H1 (cell line): ENCODE measurements at regions not wholly inside any gene's neighbourhood (a gene's known extent, or its start where the extent isn't known, plus 50 kb on each side); places are given as distances from the start of the nearest gene placed in this dataset.

Source experiments
- TF ChIP-seq, protein P1 (sequence below): fragments of 300-600 bp; sonication (generic); IDR thresholded peaks from 2 replicates; pipeline ENCODE4 v1.7.1; 2012; ENCODE audit warnings: low read length, moderate library complexity, mild to moderate bottlenecking, inconsistent platforms; ENCODE audit not compliant: insufficient replicate concordance

GRCh38 chr14:37994846-37995372 lies 212.8 kb upstream of the SSTR1 start (continued):
- TF ChIP-seq, protein P1, sequence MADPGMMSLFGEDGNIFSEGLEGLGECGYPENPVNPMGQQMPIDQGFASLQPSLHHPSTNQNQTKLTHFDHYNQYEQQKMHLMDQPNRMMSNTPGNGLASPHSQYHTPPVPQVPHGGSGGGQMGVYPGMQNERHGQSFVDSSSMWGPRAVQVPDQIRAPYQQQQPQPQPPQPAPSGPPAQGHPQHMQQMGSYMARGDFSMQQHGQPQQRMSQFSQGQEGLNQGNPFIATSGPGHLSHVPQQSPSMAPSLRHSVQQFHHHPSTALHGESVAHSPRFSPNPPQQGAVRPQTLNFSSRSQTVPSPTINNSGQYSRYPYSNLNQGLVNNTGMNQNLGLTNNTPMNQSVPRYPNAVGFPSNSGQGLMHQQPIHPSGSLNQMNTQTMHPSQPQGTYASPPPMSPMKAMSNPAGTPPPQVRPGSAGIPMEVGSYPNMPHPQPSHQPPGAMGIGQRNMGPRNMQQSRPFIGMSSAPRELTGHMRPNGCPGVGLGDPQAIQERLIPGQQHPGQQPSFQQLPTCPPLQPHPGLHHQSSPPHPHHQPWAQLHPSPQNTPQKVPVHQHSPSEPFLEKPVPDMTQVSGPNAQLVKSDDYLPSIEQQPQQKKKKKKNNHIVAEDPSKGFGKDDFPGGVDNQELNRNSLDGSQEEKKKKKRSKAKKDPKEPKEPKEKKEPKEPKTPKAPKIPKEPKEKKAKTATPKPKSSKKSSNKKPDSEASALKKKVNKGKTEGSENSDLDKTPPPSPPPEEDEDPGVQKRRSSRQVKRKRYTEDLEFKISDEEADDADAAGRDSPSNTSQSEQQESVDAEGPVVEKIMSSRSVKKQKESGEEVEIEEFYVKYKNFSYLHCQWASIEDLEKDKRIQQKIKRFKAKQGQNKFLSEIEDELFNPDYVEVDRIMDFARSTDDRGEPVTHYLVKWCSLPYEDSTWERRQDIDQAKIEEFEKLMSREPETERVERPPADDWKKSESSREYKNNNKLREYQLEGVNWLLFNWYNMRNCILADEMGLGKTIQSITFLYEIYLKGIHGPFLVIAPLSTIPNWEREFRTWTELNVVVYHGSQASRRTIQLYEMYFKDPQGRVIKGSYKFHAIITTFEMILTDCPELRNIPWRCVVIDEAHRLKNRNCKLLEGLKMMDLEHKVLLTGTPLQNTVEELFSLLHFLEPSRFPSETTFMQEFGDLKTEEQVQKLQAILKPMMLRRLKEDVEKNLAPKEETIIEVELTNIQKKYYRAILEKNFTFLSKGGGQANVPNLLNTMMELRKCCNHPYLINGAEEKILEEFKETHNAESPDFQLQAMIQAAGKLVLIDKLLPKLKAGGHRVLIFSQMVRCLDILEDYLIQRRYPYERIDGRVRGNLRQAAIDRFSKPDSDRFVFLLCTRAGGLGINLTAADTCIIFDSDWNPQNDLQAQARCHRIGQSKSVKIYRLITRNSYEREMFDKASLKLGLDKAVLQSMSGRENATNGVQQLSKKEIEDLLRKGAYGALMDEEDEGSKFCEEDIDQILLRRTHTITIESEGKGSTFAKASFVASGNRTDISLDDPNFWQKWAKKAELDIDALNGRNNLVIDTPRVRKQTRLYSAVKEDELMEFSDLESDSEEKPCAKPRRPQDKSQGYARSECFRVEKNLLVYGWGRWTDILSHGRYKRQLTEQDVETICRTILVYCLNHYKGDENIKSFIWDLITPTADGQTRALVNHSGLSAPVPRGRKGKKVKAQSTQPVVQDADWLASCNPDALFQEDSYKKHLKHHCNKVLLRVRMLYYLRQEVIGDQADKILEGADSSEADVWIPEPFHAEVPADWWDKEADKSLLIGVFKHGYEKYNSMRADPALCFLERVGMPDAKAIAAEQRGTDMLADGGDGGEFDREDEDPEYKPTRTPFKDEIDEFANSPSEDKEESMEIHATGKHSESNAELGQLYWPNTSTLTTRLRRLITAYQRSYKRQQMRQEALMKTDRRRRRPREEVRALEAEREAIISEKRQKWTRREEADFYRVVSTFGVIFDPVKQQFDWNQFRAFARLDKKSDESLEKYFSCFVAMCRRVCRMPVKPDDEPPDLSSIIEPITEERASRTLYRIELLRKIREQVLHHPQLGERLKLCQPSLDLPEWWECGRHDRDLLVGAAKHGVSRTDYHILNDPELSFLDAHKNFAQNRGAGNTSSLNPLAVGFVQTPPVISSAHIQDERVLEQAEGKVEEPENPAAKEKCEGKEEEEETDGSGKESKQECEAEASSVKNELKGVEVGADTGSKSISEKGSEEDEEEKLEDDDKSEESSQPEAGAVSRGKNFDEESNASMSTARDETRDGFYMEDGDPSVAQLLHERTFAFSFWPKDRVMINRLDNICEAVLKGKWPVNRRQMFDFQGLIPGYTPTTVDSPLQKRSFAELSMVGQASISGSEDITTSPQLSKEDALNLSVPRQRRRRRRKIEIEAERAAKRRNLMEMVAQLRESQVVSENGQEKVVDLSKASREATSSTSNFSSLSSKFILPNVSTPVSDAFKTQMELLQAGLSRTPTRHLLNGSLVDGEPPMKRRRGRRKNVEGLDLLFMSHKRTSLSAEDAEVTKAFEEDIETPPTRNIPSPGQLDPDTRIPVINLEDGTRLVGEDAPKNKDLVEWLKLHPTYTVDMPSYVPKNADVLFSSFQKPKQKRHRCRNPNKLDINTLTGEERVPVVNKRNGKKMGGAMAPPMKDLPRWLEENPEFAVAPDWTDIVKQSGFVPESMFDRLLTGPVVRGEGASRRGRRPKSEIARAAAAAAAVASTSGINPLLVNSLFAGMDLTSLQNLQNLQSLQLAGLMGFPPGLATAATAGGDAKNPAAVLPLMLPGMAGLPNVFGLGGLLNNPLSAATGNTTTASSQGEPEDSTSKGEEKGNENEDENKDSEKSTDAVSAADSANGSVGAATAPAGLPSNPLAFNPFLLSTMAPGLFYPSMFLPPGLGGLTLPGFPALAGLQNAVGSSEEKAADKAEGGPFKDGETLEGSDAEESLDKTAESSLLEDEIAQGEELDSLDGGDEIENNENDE = no peak
